ENCODE measurements at regions not wholly inside any gene's neighbourhood (a gene's known extent, or its start where the extent isn't known, plus 50 kb on each side); places are given as distances from the start of the nearest gene placed in this dataset.
"Not testable (repeated sequence)": the region's sequence is repeated elsewhere in the genome, so short reads cannot be mapped to it uniquely, and the experiment has no call there.

DNA sequence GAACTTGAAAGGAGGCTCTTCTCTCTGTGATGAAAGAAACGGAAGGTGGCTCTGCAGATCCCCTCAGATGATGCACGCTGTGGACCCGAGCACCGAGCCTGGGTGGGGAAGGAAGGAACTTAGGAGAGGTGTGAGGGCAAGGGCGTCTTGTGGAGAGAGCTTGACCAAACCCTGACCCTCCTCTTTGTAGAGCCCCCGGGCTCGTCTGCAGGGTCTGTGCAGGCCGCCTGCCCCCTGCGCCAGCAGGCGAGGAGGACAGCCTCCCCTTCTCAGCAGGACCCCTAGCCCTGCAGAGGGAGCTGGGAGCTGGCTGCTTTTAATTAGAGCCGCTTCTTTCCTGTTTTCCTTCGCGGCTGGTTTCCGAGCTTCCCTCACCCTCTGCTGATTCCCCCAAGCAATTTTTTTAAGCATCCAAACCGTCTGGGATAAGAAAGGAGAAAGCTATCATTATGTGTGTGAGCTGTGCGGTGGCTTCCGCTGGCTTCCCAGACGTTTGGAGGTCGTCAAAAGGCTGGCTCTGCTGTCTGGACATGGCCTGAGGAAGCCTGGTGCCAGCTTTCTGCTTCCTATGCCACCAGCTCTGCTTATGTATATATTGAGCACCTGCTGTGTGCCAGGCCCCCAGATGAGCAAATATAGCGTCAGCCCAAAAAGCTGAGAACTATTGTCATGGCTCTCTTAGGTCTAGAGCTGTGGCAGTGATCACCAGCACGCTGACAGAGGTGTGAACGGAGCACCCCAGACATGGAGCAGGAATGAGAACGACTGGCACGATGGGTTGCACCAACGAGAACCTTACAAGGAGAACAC lies 160.2 kb upstream of the IRF2BP2 start:
- no peak for DNase-seq

- no peak for DNase-seq
Observed at GRCh38 chr1:234769284-234769985, 159.5 kb upstream of the IRF2BP2 start.

- DNase-seq: no peak
Observed at GRCh38 chr1:234768569-234769283, 158.7 kb upstream of the IRF2BP2 start.

DNA sequence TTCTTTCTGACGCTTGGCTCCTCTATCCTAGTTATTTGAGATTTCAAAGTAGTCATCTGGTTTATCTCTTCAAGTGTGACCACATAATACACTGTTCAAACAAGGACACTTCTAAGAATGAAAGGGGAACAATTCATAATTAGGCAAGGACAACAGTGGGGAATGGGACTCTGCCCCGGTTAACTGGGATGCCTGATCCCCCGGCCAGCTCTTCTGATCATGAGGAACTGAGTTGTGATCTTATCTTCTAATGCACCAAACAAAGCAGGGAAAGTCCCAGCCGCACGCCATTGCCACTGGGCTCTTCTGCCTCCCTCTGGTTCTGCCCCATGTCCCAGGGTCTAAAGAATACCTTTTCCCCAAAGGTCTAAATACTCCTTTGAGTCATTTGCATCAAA lies 158.2 kb upstream of the IRF2BP2 start:
- no peak for DNase-seq

DNA sequence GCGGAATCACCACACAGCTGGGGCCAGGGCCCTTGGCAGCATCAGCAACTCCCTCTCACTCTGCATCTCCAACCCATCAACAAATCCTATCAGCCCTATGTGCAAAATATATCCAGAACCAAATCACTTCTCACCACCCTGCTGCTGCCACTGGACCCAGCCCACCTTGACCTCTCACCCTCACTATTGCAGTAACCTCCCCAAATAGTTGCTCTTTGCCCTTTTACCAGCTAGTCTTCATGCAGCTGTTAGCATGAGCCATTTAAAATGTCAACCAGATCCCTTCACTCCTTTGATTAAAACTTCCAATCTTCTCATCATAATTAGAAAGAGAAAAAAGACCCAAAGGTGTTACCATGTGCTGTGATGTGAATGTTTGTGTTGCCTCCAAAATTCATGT lies 155.7 kb upstream of the IRF2BP2 start:
- DNase-seq: no peak

GRCh38 chr1:234765181-234765580 lies 155.2 kb upstream of the IRF2BP2 start:
- no peak for DNase-seq

GRCh38 chr1:234763910-234764309 lies 153.9 kb upstream of the IRF2BP2 start:
- DNase-seq: no peak

GRCh38 chr1:234763367-234763766 lies 153.4 kb upstream of the IRF2BP2 start:
- no peak for DNase-seq

DNA sequence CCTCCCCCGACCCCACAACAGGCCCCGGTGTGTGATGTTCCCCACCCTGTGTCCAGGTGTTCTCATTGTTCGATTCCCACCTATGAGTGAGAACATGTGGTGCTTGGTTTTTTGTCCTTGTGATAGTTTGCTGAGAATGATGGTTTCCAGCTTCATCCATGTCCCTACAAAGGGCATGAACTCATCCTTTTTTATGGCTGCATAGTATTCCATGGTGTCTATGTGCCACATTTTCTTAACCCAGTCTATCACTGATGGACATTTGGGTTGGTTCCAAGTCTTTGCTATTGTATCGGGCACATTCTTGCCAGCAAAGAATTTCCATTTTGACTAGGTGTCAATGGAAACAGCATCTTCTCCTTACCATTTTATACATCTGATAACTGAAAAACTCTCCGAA lies 152.1 kb upstream of the IRF2BP2 start:
- DNase-seq: not testable (repeated sequence)

DNA sequence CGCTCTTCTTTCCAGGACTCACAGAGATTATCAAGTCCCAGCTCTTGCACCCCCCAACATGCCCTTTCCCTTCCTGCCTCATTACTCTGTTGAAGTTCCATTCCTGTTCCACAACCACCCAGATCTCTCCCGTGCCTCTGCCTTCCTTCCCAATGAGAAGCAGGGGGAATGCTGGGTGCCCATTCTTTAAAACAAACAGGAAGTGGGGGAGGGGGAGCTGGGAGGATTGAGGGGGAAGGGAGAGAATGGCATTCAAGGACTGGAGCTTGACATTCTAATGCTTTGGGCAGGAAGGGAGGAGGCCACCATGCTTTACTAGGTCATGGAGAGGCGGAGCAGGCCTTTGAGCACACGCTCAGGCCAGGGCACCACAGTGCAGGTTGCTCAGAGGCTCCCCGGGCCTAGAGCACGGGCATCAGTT lies 150.3 kb upstream of the IRF2BP2 start:
- DNase-seq: no peak

DNA sequence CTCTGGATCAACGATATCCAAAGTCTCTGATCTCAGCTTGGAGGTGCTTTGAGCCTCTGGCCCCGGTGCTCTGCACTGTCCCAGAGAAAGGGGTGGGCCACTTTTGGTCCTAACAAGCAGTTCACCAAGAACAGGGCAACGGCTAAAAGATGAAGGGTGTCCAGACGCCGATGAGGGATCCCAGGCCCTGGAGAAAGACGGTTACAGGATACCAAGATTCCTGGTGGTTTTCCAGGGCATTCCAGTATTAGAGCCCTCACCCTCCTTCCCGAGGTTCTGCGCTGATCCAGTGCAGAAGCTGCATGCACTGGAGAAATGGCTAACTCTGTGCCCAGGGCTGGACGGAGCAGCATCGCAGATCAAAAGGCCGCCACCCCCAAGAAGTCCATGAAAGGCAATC lies 149.9 kb upstream of the IRF2BP2 start:
- DNase-seq: no peak

GRCh38 chr1:234758851-234759250 lies 148.9 kb upstream of the IRF2BP2 start:
- no peak for DNase-seq

DNA sequence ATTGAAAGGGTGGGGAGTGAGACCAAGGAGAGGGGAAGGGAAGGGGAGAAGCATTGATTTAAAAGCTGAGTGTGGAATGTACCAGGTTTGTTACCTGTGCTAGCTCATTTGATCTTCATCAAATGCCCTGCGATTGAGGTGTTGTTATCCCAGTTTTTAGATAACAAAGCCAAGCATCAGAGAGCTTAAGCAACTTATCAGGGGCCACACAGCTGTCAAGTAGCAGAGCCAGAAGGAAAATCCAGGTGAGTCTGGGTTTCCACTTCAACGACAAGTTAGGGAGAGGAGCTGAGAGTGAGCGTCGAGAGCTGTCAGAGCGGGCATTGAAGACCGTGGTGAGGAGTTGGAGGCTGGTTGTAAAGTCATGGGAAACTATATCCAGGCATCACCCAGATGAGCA lies 146.9 kb upstream of the IRF2BP2 start:
- no peak for DNase-seq

DNA sequence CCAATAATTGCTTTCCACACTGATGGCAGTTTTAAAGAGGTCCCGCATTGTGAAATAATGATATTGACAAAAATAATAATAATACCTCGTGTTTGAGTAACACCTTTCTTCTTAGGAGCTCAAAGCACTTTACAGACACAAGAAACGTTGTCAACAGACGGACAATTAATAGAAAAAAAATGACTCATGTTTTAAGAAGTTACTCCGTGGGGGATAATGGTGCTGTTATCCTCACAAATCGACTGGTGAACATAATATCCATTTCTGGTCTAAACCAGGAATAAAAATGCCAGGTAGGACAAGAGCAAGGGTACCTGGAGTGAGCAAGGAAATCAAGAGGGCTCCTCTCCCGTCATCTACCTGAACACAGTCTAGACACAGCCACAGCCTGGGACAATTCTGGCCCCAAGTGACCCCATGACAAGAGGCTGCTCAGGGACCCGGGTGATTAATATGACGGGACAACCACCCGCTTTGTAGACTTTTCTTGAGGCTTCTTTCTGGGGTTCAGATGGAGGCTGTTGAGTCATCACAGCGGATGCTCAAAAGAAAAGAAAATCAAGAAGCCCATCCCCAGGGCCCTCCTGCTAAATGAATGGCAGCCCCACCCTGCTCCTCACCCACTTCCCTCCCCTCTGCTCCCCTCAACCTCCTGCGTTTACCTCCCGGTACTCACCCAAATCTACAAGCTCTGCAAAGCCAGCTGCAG lies 146.2 kb upstream of the IRF2BP2 start:
- DNase-seq: no peak

- peak; percentile 42 for DNase-seq
Observed at GRCh38 chr1:234755449-234755863, 145.5 kb upstream of the IRF2BP2 start.

DNA sequence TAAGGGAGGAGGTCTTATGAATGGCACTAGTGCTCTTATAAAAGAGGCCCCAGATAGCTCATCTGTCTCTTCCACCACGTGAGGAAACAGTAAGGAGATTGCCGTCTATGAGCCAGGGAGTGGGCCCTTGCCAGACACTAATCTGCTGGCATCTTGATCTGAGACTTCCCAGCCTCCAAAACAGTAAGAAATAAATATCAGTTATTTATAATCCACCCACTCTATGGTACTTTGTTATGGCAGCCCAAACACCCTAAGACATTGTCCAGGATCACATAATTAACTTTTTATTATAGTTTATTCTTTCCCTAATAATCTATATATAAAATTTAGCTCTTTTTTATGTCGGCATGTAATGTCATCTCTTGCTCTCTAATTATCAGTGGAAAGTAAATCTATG lies 144.0 kb upstream of the IRF2BP2 start:
- no peak for DNase-seq

DNA sequence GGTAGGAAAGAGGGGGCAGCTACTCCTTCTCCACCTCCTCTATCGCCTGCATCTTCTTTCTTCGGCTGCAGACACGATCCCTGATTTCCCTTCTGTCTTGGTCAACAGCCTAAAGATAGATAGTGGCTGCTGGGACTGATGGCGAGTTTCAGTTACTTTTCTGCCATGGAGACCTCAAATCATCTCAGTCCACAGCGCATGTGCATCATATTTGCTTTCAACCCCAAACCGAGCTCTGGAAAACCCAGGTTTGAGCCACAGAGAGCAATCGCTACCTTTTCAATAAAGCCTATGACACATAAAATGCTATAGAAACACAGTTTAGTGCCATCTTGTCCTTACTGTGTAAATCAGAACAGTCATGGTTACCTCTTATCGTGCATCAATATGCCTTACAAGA lies 142.9 kb upstream of the IRF2BP2 start:
- no peak for DNase-seq

- DNase-seq: no peak
Observed at GRCh38 chr1:234751678-234752077, 141.7 kb upstream of the IRF2BP2 start.

- peak; percentile 36 for DNase-seq
Observed at GRCh38 chr1:234750922-234751627, 141.1 kb upstream of the IRF2BP2 start.

DNA sequence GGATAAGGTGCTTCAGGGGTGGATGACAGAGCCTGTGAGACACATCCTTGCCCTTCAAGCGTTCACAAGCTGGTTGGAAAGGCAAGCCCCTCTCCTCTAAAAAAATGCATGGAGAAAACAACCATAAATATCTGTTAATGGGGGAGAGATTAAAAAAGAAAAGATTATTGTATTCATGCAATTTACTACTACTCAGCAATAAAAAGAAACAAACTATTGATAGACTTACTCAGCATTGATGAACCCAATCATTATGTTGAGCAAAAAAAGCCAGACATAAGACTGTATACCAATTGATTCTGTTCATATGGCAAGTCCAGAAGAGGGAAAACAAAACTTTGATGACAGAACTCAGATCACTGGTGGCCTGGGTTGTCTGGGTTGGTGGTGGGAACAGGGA lies 138.7 kb upstream of the IRF2BP2 start:
- DNase-seq: no peak

- DNase-seq: no peak
Observed at GRCh38 chr1:234748066-234748465, 138.1 kb upstream of the IRF2BP2 start.

GRCh38 chr1:234746798-234747196 lies 136.8 kb upstream of the IRF2BP2 start:
- no peak for DNase-seq

Data from NCI-H2107 (cell line).